ENCODE measurements at regions not wholly inside any gene's neighbourhood (a gene's known extent, or its start where the extent isn't known, plus 50 kb on each side); places are given as distances from the start of the nearest gene placed in this dataset.

GRCh38 chr6:149261364-149262040, 56.0 kb upstream of the TAB2 start:
- H3K27ac ChIP-seq: no peak overlapping the region
- no peak for DNase-seq (ENCODE audit: low read depth, low spot score)

GRCh38 chr6:149263321-149263720, 54.2 kb upstream of the TAB2 start:
- H3K27ac ChIP-seq: no peak overlapping the region
- no peak for DNase-seq (ENCODE audit: low read depth, low spot score)

GRCh38 chr6:149264629-149265028, 52.9 kb upstream of the TAB2 start:
- no peak for DNase-seq (ENCODE audit: low read depth, low spot score)
- no peak overlapping the region for H3K27ac ChIP-seq

GRCh38 chr6:149265945-149266344, 51.6 kb upstream of the TAB2 start:
- H3K27ac ChIP-seq: no peak overlapping the region
- DNase-seq (ENCODE audit: low read depth, low spot score): no peak

DNA sequence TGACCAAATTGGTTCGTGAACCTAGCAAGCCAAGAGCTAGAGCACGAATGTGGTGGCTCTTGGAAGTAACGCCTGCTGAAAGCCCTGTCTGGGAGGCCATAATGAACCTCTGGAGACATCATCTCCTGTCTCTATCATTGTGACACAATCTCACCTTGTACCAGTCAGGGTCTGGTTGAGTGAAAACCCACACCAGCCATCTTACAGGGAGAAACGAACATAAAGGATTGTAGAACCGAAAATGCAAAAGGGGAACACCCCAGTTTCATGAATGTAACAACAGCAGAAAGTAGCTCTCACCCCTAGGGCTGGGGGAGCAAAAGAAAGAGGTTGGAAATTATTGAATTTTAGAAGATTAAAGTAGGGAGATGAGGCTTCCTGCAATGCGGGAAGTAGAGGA, 50.9 kb upstream of the TAB2 start:
- no peak for DNase-seq (ENCODE audit: low read depth, low spot score)
- H3K27ac ChIP-seq: no peak overlapping the region

DNA sequence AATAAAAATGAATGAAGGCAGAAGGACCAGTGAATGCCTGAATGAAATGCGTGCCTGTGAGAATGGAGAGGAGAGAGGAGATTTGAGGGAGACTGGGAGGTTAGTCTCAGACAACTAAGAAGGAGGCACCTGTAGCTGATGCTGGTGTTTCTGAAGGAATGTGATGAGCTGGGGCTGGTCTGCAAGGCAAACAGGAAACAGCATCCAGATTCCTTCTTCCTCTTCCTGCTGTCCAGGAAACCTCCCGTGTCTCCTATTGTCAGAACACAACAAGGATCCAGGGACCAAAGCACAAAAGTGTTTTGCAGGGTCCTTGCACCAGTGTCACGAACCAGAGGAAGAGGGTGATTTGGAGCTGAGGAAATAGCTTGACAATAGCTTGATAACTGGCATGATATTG, 50.4 kb upstream of the TAB2 start:
- H3K27ac ChIP-seq: no peak overlapping the region
- no peak for DNase-seq (ENCODE audit: low read depth, low spot score)

- H3K27ac ChIP-seq: no peak overlapping the region
- DNase-seq (ENCODE audit: low read depth, low spot score): no peak
These were observed 49.9 kb upstream of the TAB2 start for GRCh38 chr6:149267513-149268043.

Data from epithelial cell of prostate (primary cell).